Psoas muscle (tissue), 7 donors: ENCODE measurements at regions not wholly inside any gene's neighbourhood (a gene's known extent, or its start where the extent isn't known, plus 50 kb on each side); places are given as distances from the start of the nearest gene placed in this dataset.

ENCODE experiments used
- ATAC-seq, 4 donors: fragments of 200-7000 bp; cut with Tn5 transposase; one replicate each; pipeline ENCODE4 v1.9.1; 2020; ENCODE audit warnings: moderate library complexity in 3 of 4, mild to moderate bottlenecking in 2 of 4
- DNase-seq, 2 donors: peaks; one replicate each; pipeline ENCODE4 v3.0.0-alpha.2; 2020
- H3K27ac ChIP-seq: fragments of 200-600 bp; one replicate; pipeline ENCODE4 v1.8.0; 2022
- H3K27me3 ChIP-seq, 3 donors: fragments of 200-600 bp in 1 of 3; one replicate each; pipeline versions ENCODE4 v1.6.1 to v1.8.0; 2013 to 2022; ENCODE audit warnings: low read length in 2 of 3, mild to moderate bottlenecking in 2 of 3, moderate library complexity in 1 of 3; ENCODE audit not compliant: insufficient read depth in 3 of 3
- H3K36me3 ChIP-seq, 2 donors: fragments of 200-600 bp in 1 of 2; one replicate each; pipeline versions ENCODE4 v1.6.1 to v1.8.0; 2013 to 2022; ENCODE audit warnings: low read depth in 1 of 2, mild to moderate bottlenecking in 1 of 2, moderate library complexity in 1 of 2; ENCODE audit not compliant: insufficient read depth in 1 of 2
- H3K4me1 ChIP-seq: fragments of 200-600 bp; one replicate; pipeline ENCODE4 v1.8.0; 2022
- H3K4me3 ChIP-seq: fragments of 200-600 bp; one replicate; pipeline ENCODE4 v1.8.0; 2022; ENCODE audit warnings: mild to moderate bottlenecking
- H3K9me3 ChIP-seq: fragments of 200-600 bp; one replicate; pipeline ENCODE4 v1.8.0; 2022
- WGBS, 3 donors: extraction: QIAGEN DNeasy Blood & Tissue Kit; methylation state at CpG; one replicate each; pipeline versions ENCODE4 v1.1.6 to v1.1.7; 2013; 5-methylcytosine and 5-hydroxymethylcytosine counted together
- intact Hi-C, 2 donors: fragments of 100-400 bp; cut with DNase I; formaldehyde crosslinking; loops; one replicate each; pipeline versions ENCODE4 v1.11.0 to v1.14.2; 2022
- TF ChIP-seq, protein P1 (sequence below): fragments of 200-600 bp; IDR thresholded peaks from one replicate; pipeline ENCODE4 v1.8.0; 2022; ENCODE audit warnings: antibody characterized with exemption
- donor health status: healthy with polysubstance abuse.
- donor health status: DM: no; HTN: no; CAD: no; lungs with moderate emphysema.
- donor health status: Bipolar disorder and iron deficiency.
- donor health status: healthy.
- donor health status: DM: yes; HTN: yes; CAD: no.
- donor health status: DM: no; HTN: no; CAD: no.
- donor health status: DM: yes; HTN: yes; CAD: no.

DNA sequence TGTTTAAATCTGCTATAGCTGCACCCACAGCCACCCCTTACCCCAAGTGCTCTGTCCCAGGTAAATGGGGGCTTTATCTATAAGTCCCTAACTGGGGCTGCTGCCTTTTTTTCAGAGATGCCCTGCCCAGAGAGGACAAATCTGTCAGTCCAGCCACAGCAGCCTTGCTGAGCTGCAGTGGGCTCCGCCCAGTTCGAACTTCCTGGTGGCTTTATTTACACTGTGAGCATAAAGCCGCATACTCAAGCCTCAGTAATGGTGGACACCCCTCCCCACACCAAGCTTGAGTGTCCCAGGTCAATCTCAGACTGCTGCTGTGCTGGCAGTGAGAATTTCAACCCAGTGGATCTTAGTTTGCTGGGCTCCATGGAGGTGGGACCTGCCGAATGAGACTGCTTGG is 505.2 kb downstream of the CBLN4 start:
- no peak overlapping the region for H3K4me3 ChIP-seq
- ATAC-seq = no peak
- H3K4me1 ChIP-seq = no peaks in the 10 kb centered on the region
- no peaks in the 10 kb centered on the region for H3K27me3 ChIP-seq
- no peaks in the 10 kb centered on the region for H3K9me3 ChIP-seq
- H3K36me3 ChIP-seq = no peaks in the 10 kb centered on the region
- TF ChIP-seq, protein P1, sequence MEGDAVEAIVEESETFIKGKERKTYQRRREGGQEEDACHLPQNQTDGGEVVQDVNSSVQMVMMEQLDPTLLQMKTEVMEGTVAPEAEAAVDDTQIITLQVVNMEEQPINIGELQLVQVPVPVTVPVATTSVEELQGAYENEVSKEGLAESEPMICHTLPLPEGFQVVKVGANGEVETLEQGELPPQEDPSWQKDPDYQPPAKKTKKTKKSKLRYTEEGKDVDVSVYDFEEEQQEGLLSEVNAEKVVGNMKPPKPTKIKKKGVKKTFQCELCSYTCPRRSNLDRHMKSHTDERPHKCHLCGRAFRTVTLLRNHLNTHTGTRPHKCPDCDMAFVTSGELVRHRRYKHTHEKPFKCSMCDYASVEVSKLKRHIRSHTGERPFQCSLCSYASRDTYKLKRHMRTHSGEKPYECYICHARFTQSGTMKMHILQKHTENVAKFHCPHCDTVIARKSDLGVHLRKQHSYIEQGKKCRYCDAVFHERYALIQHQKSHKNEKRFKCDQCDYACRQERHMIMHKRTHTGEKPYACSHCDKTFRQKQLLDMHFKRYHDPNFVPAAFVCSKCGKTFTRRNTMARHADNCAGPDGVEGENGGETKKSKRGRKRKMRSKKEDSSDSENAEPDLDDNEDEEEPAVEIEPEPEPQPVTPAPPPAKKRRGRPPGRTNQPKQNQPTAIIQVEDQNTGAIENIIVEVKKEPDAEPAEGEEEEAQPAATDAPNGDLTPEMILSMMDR = no peak
- DNase-seq = no peak
- intact Hi-C loops = no loop called here
- H3K27ac ChIP-seq = no peak overlapping the region
- WGBS, 3 donors = 79 to 86% (median 83%) methylated on average over 4 of the region's 4 CpGs

DNA sequence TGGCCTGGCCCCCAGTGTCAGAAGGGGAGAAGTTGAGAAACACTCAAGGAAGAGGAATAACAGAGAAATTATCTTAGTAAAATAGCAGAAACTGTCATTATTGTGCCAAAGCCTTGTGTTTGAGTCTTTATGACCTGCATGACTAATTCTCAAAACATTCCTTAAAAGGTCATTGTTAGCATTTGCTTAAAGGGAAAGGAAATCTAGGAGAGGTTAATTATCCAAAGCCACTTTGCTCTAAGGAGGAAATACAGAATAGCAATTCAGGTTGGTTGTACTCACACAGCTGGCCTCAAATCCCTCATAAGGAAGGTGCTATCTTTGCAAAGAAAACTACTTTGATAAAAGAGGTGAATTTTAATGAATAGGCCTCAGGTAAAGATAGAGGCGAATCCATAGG is 516.7 kb downstream of the CBLN4 start:
- Histone ChIP-seq H3K27me3 (no peaks in the 10 kb centered on the region), H3K36me3 (no peaks in the 10 kb centered on the region), H3K4me3 (no peak overlapping the region), H3K27ac (no peak overlapping the region), H3K4me1 (no peaks in the 10 kb centered on the region), H3K9me3 (peaks cover 3% of the 10 kb centered on the region)
- intact Hi-C loops = no loop called here
- 90 to 94% (median 92%) methylated on average over 1 of the region's 1 CpG for WGBS, 3 donors
- TF ChIP-seq, protein P1 = no peak
- DNase-seq (no peak), ATAC-seq (no peak)

DNA sequence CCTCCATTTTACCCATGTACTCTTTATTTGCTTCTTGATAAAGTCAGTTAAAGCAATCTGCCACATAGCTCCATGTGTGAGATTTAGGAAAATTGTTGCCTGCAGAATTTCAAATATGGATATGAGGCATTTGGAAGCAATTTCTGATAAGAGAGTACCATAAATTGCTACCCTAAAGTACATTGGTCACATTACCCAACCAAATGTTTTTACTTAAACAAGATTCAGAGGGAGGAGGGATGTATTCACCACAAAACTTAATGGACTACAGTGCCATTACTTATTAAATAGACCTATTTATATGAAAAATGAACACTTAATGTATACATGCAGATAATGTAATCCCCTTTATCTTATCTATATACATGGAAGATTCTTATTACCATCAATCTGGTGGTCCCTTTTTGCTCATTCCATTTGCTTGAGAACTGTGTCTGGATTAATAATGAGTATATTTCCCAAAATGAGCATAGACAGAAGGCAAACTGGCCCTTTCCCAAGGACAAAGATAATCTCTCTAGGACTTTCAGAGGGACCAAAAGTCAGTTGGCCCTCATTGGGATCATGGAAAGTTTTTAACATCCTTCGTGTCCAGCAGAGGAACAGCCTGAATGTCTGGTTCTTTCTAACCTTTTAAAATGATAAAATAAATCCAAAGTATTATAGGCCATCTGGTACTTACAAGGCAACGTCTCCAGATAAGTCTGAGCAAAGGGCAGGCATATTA is 526.4 kb downstream of the CBLN4 start:
- peaks cover 2% of the 10 kb centered on the region for H3K9me3 ChIP-seq
- no peak overlapping the region for H3K27ac ChIP-seq
- H3K36me3 ChIP-seq = no peaks in the 10 kb centered on the region
- H3K27me3 ChIP-seq = no peaks in the 10 kb centered on the region
- TF ChIP-seq, protein P1 = no peak
- ATAC-seq (no peak), DNase-seq (no peak)
- intact Hi-C loops = no loop called here
- H3K4me1 ChIP-seq = no peaks in the 10 kb centered on the region
- WGBS, 3 donors = 33 to 48% (median 34%) methylated on average over 2 of the region's 2 CpGs
- no peak overlapping the region for H3K4me3 ChIP-seq

DNA sequence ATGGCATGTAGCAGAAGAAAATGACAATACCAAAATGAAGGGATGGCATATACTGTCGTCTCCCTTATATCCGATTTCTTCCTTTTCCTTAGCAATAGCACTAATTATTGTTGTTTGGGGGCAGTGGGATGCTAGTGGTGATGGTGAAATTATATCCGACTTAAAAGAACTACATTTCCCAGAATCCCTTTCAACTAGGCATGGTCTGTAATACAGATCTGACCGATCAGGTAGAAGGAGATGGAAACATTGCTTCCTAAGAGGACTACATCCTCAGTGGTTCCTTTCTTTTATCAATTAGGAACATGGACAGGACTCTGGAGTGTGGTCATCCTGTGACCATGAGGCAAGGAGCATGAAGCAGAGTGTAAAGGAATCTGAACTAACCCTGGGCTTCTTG is 532.6 kb downstream of the CBLN4 start:
- DNase-seq = no peak
- Histone ChIP-seq H3K4me1 (no peaks in the 10 kb centered on the region), H3K27me3 (no peaks in the 10 kb centered on the region), H3K4me3 (no peak overlapping the region), H3K36me3 (no peaks in the 10 kb centered on the region), H3K9me3 (no peaks in the 10 kb centered on the region), H3K27ac (no peak overlapping the region)
- intact Hi-C loops = no loop called here
- ATAC-seq = no peak
- TF ChIP-seq, protein P1 = no peak
- 67 to 69% (median 69%) methylated on average over 4 of the region's 4 CpGs for WGBS, 3 donors
